CD4-positive, CD25-positive, alpha-beta regulatory T cell (primary cell): ENCODE measurements at regions not wholly inside any gene's neighbourhood (a gene's known extent, or its start where the extent isn't known, plus 50 kb on each side); places are given as distances from the start of the nearest gene placed in this dataset.
A peak's percentile ranks its signal among the peaks of the same experiment; 100 is the strongest.
"Not testable (repeated sequence)": the region's sequence is repeated elsewhere in the genome, so short reads cannot be mapped to it uniquely, and the experiment has no call there.

Experiments
- ATAC-seq, 2 donors: fragments of 150-1000 bp; cut with Tn5 transposase; one replicate each; pipeline ENCODE4 v1.10.0; 2021; ENCODE audit warnings: low read depth in 2 of 2, moderate number of reproducible peaks in 2 of 2, moderate library complexity in 1 of 2
- DNase-seq, 3 donors: peaks; one replicate each; pipeline versions ENCODE4 v3.0.0 to v3.0.0-alpha.2; 2012 to 2022; ENCODE audit warnings: mixed read lengths in 1 of 3
- H3K27ac ChIP-seq: one replicate; pipeline ENCODE4 v1.7.0; 2013; ENCODE audit warnings: mild to moderate bottlenecking, low read length; ENCODE audit not compliant: insufficient read depth, poor library complexity, severe bottlenecking
- H3K27me3 ChIP-seq: one replicate; pipeline ENCODE4 v1.7.0; 2013; ENCODE audit warnings: low read length; ENCODE audit not compliant: control insufficient read depth, insufficient read depth
- H3K36me3 ChIP-seq: one replicate; pipeline ENCODE4 v1.7.0; 2013; ENCODE audit warnings: mild to moderate bottlenecking, low read length, moderate library complexity; ENCODE audit not compliant: control insufficient read depth, insufficient read depth
- H3K4me1 ChIP-seq: 2 replicates; pipeline ENCODE4 v1.7.0; 2013; ENCODE audit warnings: mild to moderate bottlenecking, low read length; ENCODE audit not compliant: insufficient read depth, control insufficient read depth, poor library complexity, severe bottlenecking
- H3K4me3 ChIP-seq: one replicate; pipeline ENCODE4 v1.7.0; 2013; ENCODE audit warnings: low read depth, mild to moderate bottlenecking, low read length, moderate library complexity
- H3K9me3 ChIP-seq, 2 experiments: 1 replicate in 1 of 2; 2 replicates in 1 of 2; pipeline ENCODE4 v1.7.0; 2013; ENCODE audit warnings: low read length in 2 of 2, mild to moderate bottlenecking in 1 of 2, moderate library complexity in 1 of 2; ENCODE audit not compliant: control insufficient read depth in 2 of 2
- H3K27ac Mint-ChIP-seq, 3 donors: one replicate each; pipeline ENCODE4 v1.8.0; 2020 to 2022; ENCODE audit warnings: mild to moderate bottlenecking in 3 of 3, mixed read lengths in 3 of 3, moderate library complexity in 2 of 3
- H3K27me3 Mint-ChIP-seq: one replicate; pipeline ENCODE4 v1.8.0; 2022; ENCODE audit warnings: mild to moderate bottlenecking, mixed read lengths
- H3K36me3 Mint-ChIP-seq: one replicate; pipeline ENCODE4 v1.8.0; 2020; ENCODE audit warnings: mixed read lengths
- H3K4me1 Mint-ChIP-seq, 4 donors: one replicate each; pipeline ENCODE4 v1.8.0; 2020 to 2022; ENCODE audit warnings: mixed read lengths in 4 of 4, mild to moderate bottlenecking in 1 of 4
- H3K4me3 Mint-ChIP-seq, 4 donors: one replicate each; pipeline ENCODE4 v1.8.0; 2020 to 2022; ENCODE audit warnings: mild to moderate bottlenecking in 4 of 4, mixed read lengths in 4 of 4, moderate library complexity in 3 of 4
- H3K9me3 Mint-ChIP-seq, 7 donors: one replicate each; pipeline ENCODE4 v1.8.0; 2020 to 2022; ENCODE audit warnings: mixed read lengths in 7 of 7, mild to moderate bottlenecking in 3 of 7, moderate library complexity in 2 of 7

- Histone ChIP-seq H3K4me1 (no peaks in the 10 kb centered on the region), H3K4me3 (no peak overlapping the region), H3K36me3 (no peaks in the 10 kb centered on the region), H3K9me3 (no peaks in the 10 kb centered on the region), H3K27ac (no peak overlapping the region), H3K27me3 (no peaks in the 10 kb centered on the region)
- Mint-ChIP-seq H3K4me3 (no peak overlapping the region), H3K27me3 (no peaks in the 10 kb centered on the region), H3K4me1 (no peaks in the 10 kb centered on the region), H3K9me3 (peaks cover 0 to 2% (median 0%) of the 10 kb centered on the region in 7 donors), H3K36me3 (no peaks in the 10 kb centered on the region), H3K27ac (no peak overlapping the region)
- ATAC-seq (no peak), DNase-seq (no peak)
Observed at GRCh38 chr10:94149702-94150101, 156.0 kb downstream of the PLCE1 start.

GRCh38 chr10:94150541-94151184 lies 156.9 kb downstream of the PLCE1 start:
- Mint-ChIP-seq H3K4me3 (no peak overlapping the region), H3K27me3 (no peaks in the 10 kb centered on the region), H3K4me1 (no peaks in the 10 kb centered on the region), H3K27ac (no peak overlapping the region), H3K9me3 (peaks cover 0 to 2% (median 0%) of the 10 kb centered on the region in 7 donors), H3K36me3 (no peaks in the 10 kb centered on the region)
- Histone ChIP-seq H3K27ac (no peak overlapping the region), H3K36me3 (no peaks in the 10 kb centered on the region), H3K9me3 (no peaks in the 10 kb centered on the region), H3K4me3 (no peak overlapping the region), H3K4me1 (no peaks in the 10 kb centered on the region), H3K27me3 (no peaks in the 10 kb centered on the region)
- ATAC-seq (no peak), DNase-seq (no peak)

- Histone ChIP-seq H3K36me3 (no peaks in the 10 kb centered on the region), H3K27me3 (no peaks in the 10 kb centered on the region), H3K4me3 (no peak overlapping the region), H3K27ac (no peak overlapping the region), H3K9me3 (no peaks in the 10 kb centered on the region), H3K4me1 (no peaks in the 10 kb centered on the region)
- Mint-ChIP-seq H3K4me1 (no peaks in the 10 kb centered on the region), H3K27me3 (no peaks in the 10 kb centered on the region), H3K36me3 (no peaks in the 10 kb centered on the region), H3K9me3 (peaks cover 0 to 8% (median 0%) of the 10 kb centered on the region in 7 donors), H3K27ac (peak overlapping the region in 1 of 3 donors; percentile 27), H3K4me3 (no peak overlapping the region)
- DNase-seq: no peak
- ATAC-seq: no peak
Observed at GRCh38 chr10:94155722-94156271, 162.1 kb downstream of the PLCE1 start.

GRCh38 chr10:94156453-94156852 lies 162.7 kb downstream of the PLCE1 start:
- DNase-seq: no peak
- no peaks in the 10 kb centered on the region for H3K27me3 ChIP-seq
- H3K27me3 Mint-ChIP-seq: no peaks in the 10 kb centered on the region
- H3K4me3 Mint-ChIP-seq: no peak overlapping the region
- no peaks in the 10 kb centered on the region for H3K9me3 ChIP-seq
- no peaks in the 10 kb centered on the region for H3K36me3 ChIP-seq
- H3K27ac ChIP-seq: no peak overlapping the region
- no peaks in the 10 kb centered on the region for H3K4me1 ChIP-seq
- no peaks in the 10 kb centered on the region for H3K4me1 Mint-ChIP-seq
- H3K4me3 ChIP-seq: no peak overlapping the region
- ATAC-seq: no peak
- H3K36me3 Mint-ChIP-seq: no peaks in the 10 kb centered on the region
- H3K9me3 Mint-ChIP-seq: peaks cover 0 to 8% (median 0%) of the 10 kb centered on the region in 7 donors
- no peak overlapping the region for H3K27ac Mint-ChIP-seq

- H3K27me3 Mint-ChIP-seq, H3K9me3 Mint-ChIP-seq, H3K4me3 Mint-ChIP-seq: not testable (repeated sequence)
Observed at GRCh38 chr10:94165158-94165611, 171.5 kb downstream of the PLCE1 start.

GRCh38 chr10:94172332-94172731 lies 178.6 kb downstream of the PLCE1 start:
- no peak overlapping the region for H3K4me3 Mint-ChIP-seq
- peaks cover 0 to 2% (median 0%) of the 10 kb centered on the region in 7 donors for H3K9me3 Mint-ChIP-seq
- Histone ChIP-seq H3K4me1 (no peaks in the 10 kb centered on the region), H3K27me3 (no peaks in the 10 kb centered on the region), H3K9me3 (no peaks in the 10 kb centered on the region), H3K36me3 (no peaks in the 10 kb centered on the region), H3K27ac (no peak overlapping the region), H3K4me3 (no peak overlapping the region)
- H3K27me3 Mint-ChIP-seq: peaks cover 5% of the 10 kb centered on the region
- H3K36me3 Mint-ChIP-seq: no peaks in the 10 kb centered on the region
- H3K4me1 Mint-ChIP-seq: no peaks in the 10 kb centered on the region
- no peak for ATAC-seq
- DNase-seq: no peak
- H3K27ac Mint-ChIP-seq: no peak overlapping the region

More at GRCh38 chr10:94165158-94165611, 171.5 kb downstream of the PLCE1 start:
- not testable (repeated sequence) for ATAC-seq, H3K4me1 ChIP-seq, H3K4me1 Mint-ChIP-seq, H3K4me3 ChIP-seq, DNase-seq, H3K27me3 ChIP-seq, H3K27ac ChIP-seq, H3K27ac Mint-ChIP-seq, H3K36me3 Mint-ChIP-seq, H3K9me3 ChIP-seq, H3K36me3 ChIP-seq

GRCh38 chr10:94173594-94173993 lies 179.9 kb downstream of the PLCE1 start:
- no peak overlapping the region for H3K4me3 ChIP-seq
- H3K27ac Mint-ChIP-seq: no peak overlapping the region
- DNase-seq: no peak
- H3K4me1 ChIP-seq: no peaks in the 10 kb centered on the region
- H3K36me3 ChIP-seq: no peaks in the 10 kb centered on the region
- H3K9me3 ChIP-seq: no peaks in the 10 kb centered on the region
- no peaks in the 10 kb centered on the region for H3K36me3 Mint-ChIP-seq
- no peaks in the 10 kb centered on the region for H3K4me1 Mint-ChIP-seq
- H3K4me3 Mint-ChIP-seq: no peak overlapping the region
- no peaks in the 10 kb centered on the region for H3K27me3 ChIP-seq
- H3K27me3 Mint-ChIP-seq: peaks cover 5% of the 10 kb centered on the region
- H3K27ac ChIP-seq: no peak overlapping the region
- ATAC-seq: no peak
- H3K9me3 Mint-ChIP-seq: peaks cover 0 to 2% (median 0%) of the 10 kb centered on the region in 7 donors

- Histone ChIP-seq H3K9me3 (no peaks in the 10 kb centered on the region), H3K4me1 (no peaks in the 10 kb centered on the region), H3K36me3 (no peaks in the 10 kb centered on the region), H3K27ac (no peak overlapping the region), H3K27me3 (no peaks in the 10 kb centered on the region), H3K4me3 (no peak overlapping the region)
- no peak overlapping the region for H3K4me3 Mint-ChIP-seq
- no peaks in the 10 kb centered on the region for H3K4me1 Mint-ChIP-seq
- no peak for ATAC-seq
- no peak overlapping the region for H3K27ac Mint-ChIP-seq
- DNase-seq: no peak
- peaks cover 5% of the 10 kb centered on the region for H3K27me3 Mint-ChIP-seq
- H3K36me3 Mint-ChIP-seq: no peaks in the 10 kb centered on the region
- H3K9me3 Mint-ChIP-seq: peaks cover 0 to 2% (median 0%) of the 10 kb centered on the region in 7 donors
Observed at GRCh38 chr10:94174838-94175237, 181.1 kb downstream of the PLCE1 start.
